ENCODE measurements at regions not wholly inside any gene's neighbourhood (a gene's known extent, or its start where the extent isn't known, plus 50 kb on each side); places are given as distances from the start of the nearest gene placed in this dataset.

GRCh38 chr2:183511154-183511553 is 386.9 kb downstream of the NUP35 start:
- FAIRE-seq (no peak), DNase-seq (ENCODE audit: low read depth, low spot score) (no peak)
- no peak for TF ChIP-seq MAX (IDR thresholded peaks at IDR 0.05; ENCODE audit: insufficient read depth, insufficient read length)
- no peak for TF ChIP-seq CTCF (IDR thresholded peaks at IDR 0.05; ENCODE audit: extremely low read depth in 1 of 2, insufficient read depth in 1 of 2, low read depth in 1 of 2, low read length in 2 of 2)
- TF ChIP-seq POLR2AphosphoS5 (IDR thresholded peaks at IDR 0.05; ENCODE audit: insufficient read depth, low read depth, low read length): no peak
- TF ChIP-seq POLR2A (IDR thresholded peaks at IDR 0.05; ENCODE audit: low read depth, low read length): no peak
- Histone ChIP-seq H2AFZ (ENCODE audit: low read depth, low read length) (no peak overlapping the region), H3K4me2 (ENCODE audit: insufficient read depth, low read length) (no peak overlapping the region), H3K27ac (ENCODE audit: insufficient read depth, low read depth, low read length) (no peak overlapping the region), H4K20me1 (replicated peaks; ENCODE audit: control insufficient read depth, extremely low read depth, insufficient read depth, low read length) (no peaks in the 10 kb centered on the region), H3K27me3 (ENCODE audit: control insufficient read depth in 2 of 2, insufficient read depth in 2 of 2, low read length in 2 of 2) (no peaks in the 10 kb centered on the region), H3K36me3 (ENCODE audit: control insufficient read depth in 2 of 2, extremely low read depth in 1 of 2, insufficient read depth in 2 of 2, low read length in 2 of 2) (no peaks in the 10 kb centered on the region), H3K4me1 (ENCODE audit: control insufficient read depth, extremely low read depth, insufficient read depth, low read length) (no peaks in the 10 kb centered on the region), H3K79me2 (ENCODE audit: control insufficient read depth, insufficient read depth, low read length) (no peaks in the 10 kb centered on the region), H3K9ac (replicated peaks; ENCODE audit: extremely low read depth, insufficient read depth, low read length) (no peak overlapping the region), H3K4me3 (replicated peaks in 1 of 3; ENCODE audit: insufficient read depth in 1 of 3, low read depth in 1 of 3, low read length in 3 of 3) (no peak overlapping the region), H3K9me1 (replicated peaks; ENCODE audit: control insufficient read depth, extremely low read depth, insufficient read depth, low read length) (no peaks in the 10 kb centered on the region), H3K9me3 (replicated peaks; ENCODE audit: control insufficient read depth, insufficient read depth, low read length) (no peaks in the 10 kb centered on the region)
- intact Hi-C loops (cut with micrococcal nuclease): no loop called here
- ChIA-PET CTCF (no interaction called here), POLR2A (no interaction called here)
- dilution Hi-C loops (cut with MboI; ENCODE audit: extremely low pct_ligation_motif_present, low sequenced_read_pairs): no loop called here
- no TSS peak for BruUV-seq (replicated peaks)

GRCh38 chr2:183519371-183520056 is 395.3 kb downstream of the NUP35 start:
- H3K9me3 ChIP-seq (replicated peaks; ENCODE audit: control insufficient read depth, insufficient read depth, low read length): no peaks in the 10 kb centered on the region
- no peak overlapping the region for H3K4me3 ChIP-seq (replicated peaks in 1 of 3; ENCODE audit: insufficient read depth in 1 of 3, low read depth in 1 of 3, low read length in 3 of 3)
- no peak for FAIRE-seq
- H4K20me1 ChIP-seq (replicated peaks; ENCODE audit: control insufficient read depth, extremely low read depth, insufficient read depth, low read length): no peaks in the 10 kb centered on the region
- H2AFZ ChIP-seq (ENCODE audit: low read depth, low read length): no peak overlapping the region
- DNase-seq (ENCODE audit: low read depth, low spot score): no peak
- dilution Hi-C loops (cut with MboI; ENCODE audit: extremely low pct_ligation_motif_present, low sequenced_read_pairs): no loop called here
- no peak overlapping the region for H3K27ac ChIP-seq (ENCODE audit: insufficient read depth, low read depth, low read length)
- H3K9me1 ChIP-seq (replicated peaks; ENCODE audit: control insufficient read depth, extremely low read depth, insufficient read depth, low read length): no peaks in the 10 kb centered on the region
- BruUV-seq (replicated peaks): no TSS peak
- intact Hi-C loops (cut with micrococcal nuclease): no loop called here
- no peaks in the 10 kb centered on the region for H3K4me1 ChIP-seq (ENCODE audit: control insufficient read depth, extremely low read depth, insufficient read depth, low read length)
- POLR2A ChIA-PET: no interaction called here
- no peaks in the 10 kb centered on the region for H3K79me2 ChIP-seq (ENCODE audit: control insufficient read depth, insufficient read depth, low read length)
- no peaks in the 10 kb centered on the region for H3K36me3 ChIP-seq (ENCODE audit: control insufficient read depth in 2 of 2, extremely low read depth in 1 of 2, insufficient read depth in 2 of 2, low read length in 2 of 2)
- no peak for TF ChIP-seq EZH2 (IDR thresholded peaks at IDR 0.05; ENCODE audit: borderline replicate concordance, low read depth, low read length, severe bottlenecking)
- TF ChIP-seq GATA2 (IDR thresholded peaks at IDR 0.05; ENCODE audit: insufficient read depth, insufficient read length, low read depth, low read length): no peak
- no peak for TF ChIP-seq MAX (IDR thresholded peaks at IDR 0.05; ENCODE audit: insufficient read depth, insufficient read length)
- TF ChIP-seq POLR2AphosphoS5 (IDR thresholded peaks at IDR 0.05; ENCODE audit: insufficient read depth, low read depth, low read length): no peak
- no peak for TF ChIP-seq FOS (IDR thresholded peaks at IDR 0.05; ENCODE audit: borderline replicate concordance, insufficient read depth, low read length)
- no peak for TF ChIP-seq JUN (IDR thresholded peaks at IDR 0.05; ENCODE audit: borderline replicate concordance, insufficient read depth, insufficient read length, low read depth)
- TF ChIP-seq CTCF (IDR thresholded peaks at IDR 0.05; ENCODE audit: extremely low read depth in 1 of 2, insufficient read depth in 1 of 2, low read depth in 1 of 2, low read length in 2 of 2): no peak
- no peak for TF ChIP-seq POLR2A (IDR thresholded peaks at IDR 0.05; ENCODE audit: low read depth, low read length)
- no peak for TF ChIP-seq MYC (IDR thresholded peaks at IDR 0.05; ENCODE audit: low read depth, low read length)
- CTCF ChIA-PET: no interaction called here
- H3K9ac ChIP-seq (replicated peaks; ENCODE audit: extremely low read depth, insufficient read depth, low read length): no peak overlapping the region
- H3K4me2 ChIP-seq (ENCODE audit: insufficient read depth, low read length): no peak overlapping the region
- H3K27me3 ChIP-seq (ENCODE audit: control insufficient read depth in 2 of 2, insufficient read depth in 2 of 2, low read length in 2 of 2): no peaks in the 10 kb centered on the region

Measured in endothelial cell of umbilical vein (primary cell).